ENCODE measurements at regions not wholly inside any gene's neighbourhood (a gene's known extent, or its start where the extent isn't known, plus 50 kb on each side); places are given as distances from the start of the nearest gene placed in this dataset.
"Not testable (repeated sequence)": the region's sequence is repeated elsewhere in the genome, so short reads cannot be mapped to it uniquely, and the experiment has no call there.

GRCh38 chr5:37930350-37930749 is 90.5 kb upstream of the GDNF start:
- no peaks in the 10 kb centered on the region for H3K4me1 ChIP-seq (ENCODE audit: control insufficient read depth in 5 of 5, insufficient read depth in 5 of 5, low read length in 5 of 5)
- H3K9ac ChIP-seq (ENCODE audit: insufficient read depth in 1 of 2, low read length in 2 of 2), result no peak overlapping the region
- 93 to 95% methylated on average over 2 of the region's 2 CpGs for WGBS, 2 donors

GRCh38 chr5:37929791-37930190 is 90.0 kb upstream of the GDNF start:
- no peaks in the 10 kb centered on the region for H3K4me1 ChIP-seq (ENCODE audit: control insufficient read depth in 5 of 5, insufficient read depth in 5 of 5, low read length in 5 of 5)
- peaks cover 0 to 5% (median 0%) of the 10 kb centered on the region in 4 donors for H3K9me3 ChIP-seq (ENCODE audit: control insufficient read depth in 4 of 4, insufficient read depth in 3 of 4, low read length in 3 of 4)
- ATAC-seq (ENCODE audit: insufficient read depth, low FRiP score) (no peak), DNase-seq (no peak)
- no peaks in the 10 kb centered on the region for H3K36me3 ChIP-seq (ENCODE audit: control insufficient read depth in 4 of 4, insufficient read depth in 4 of 4, low read length in 4 of 4)
- no peak overlapping the region for H3K27ac ChIP-seq (ENCODE audit: low read depth in 1 of 2, low read length in 1 of 2)
- 79 to 89% methylated on average over 6 of the region's 6 CpGs for WGBS, 2 donors
- H3K27me3 ChIP-seq (ENCODE audit: control insufficient read depth in 3 of 3, insufficient read depth in 3 of 3, low read length in 2 of 3), result peaks cover 0 to 3% (median 0%) of the 10 kb centered on the region in 3 donors
- TF ChIP-seq CTCF (IDR thresholded peaks at IDR 0.05; ENCODE audit: control extremely low read depth, extremely low read depth), result no peak
- H3K4me3 ChIP-seq, result no peak overlapping the region
- no peak overlapping the region for H3K9ac ChIP-seq (ENCODE audit: insufficient read depth in 1 of 2, low read length in 2 of 2)

More at GRCh38 chr5:37930350-37930749, 90.5 kb upstream of the GDNF start:
- ATAC-seq (ENCODE audit: insufficient read depth, low FRiP score) (no peak), DNase-seq (no peak)
- H3K4me3 ChIP-seq, result no peak overlapping the region
- H3K27me3 ChIP-seq (ENCODE audit: control insufficient read depth in 3 of 3, insufficient read depth in 3 of 3, low read length in 2 of 3), result peaks cover 0 to 3% (median 0%) of the 10 kb centered on the region in 3 donors
- no peaks in the 10 kb centered on the region for H3K36me3 ChIP-seq (ENCODE audit: control insufficient read depth in 4 of 4, insufficient read depth in 4 of 4, low read length in 4 of 4)
- H3K27ac ChIP-seq (ENCODE audit: low read depth in 1 of 2, low read length in 1 of 2), result no peak overlapping the region
- peaks cover 0 to 5% (median 0%) of the 10 kb centered on the region in 4 donors for H3K9me3 ChIP-seq (ENCODE audit: control insufficient read depth in 4 of 4, insufficient read depth in 3 of 4, low read length in 3 of 4)
- no peak for TF ChIP-seq CTCF (IDR thresholded peaks at IDR 0.05; ENCODE audit: control extremely low read depth, extremely low read depth)

GRCh38 chr5:37927753-37928152 is 87.9 kb upstream of the GDNF start:
- H3K9ac ChIP-seq (ENCODE audit: insufficient read depth in 1 of 2, low read length in 2 of 2); DNase-seq; H3K4me1 ChIP-seq (ENCODE audit: control insufficient read depth in 5 of 5, insufficient read depth in 5 of 5, low read length in 5 of 5); H3K27me3 ChIP-seq (ENCODE audit: control insufficient read depth in 3 of 3, insufficient read depth in 3 of 3, low read length in 2 of 3); H3K27ac ChIP-seq (ENCODE audit: low read depth in 1 of 2, low read length in 1 of 2); H3K4me3 ChIP-seq; H3K9me3 ChIP-seq (ENCODE audit: control insufficient read depth in 4 of 4, insufficient read depth in 3 of 4, low read length in 3 of 4); H3K36me3 ChIP-seq (ENCODE audit: control insufficient read depth in 4 of 4, insufficient read depth in 4 of 4, low read length in 4 of 4); ATAC-seq (ENCODE audit: insufficient read depth, low FRiP score): not testable (repeated sequence)
- 51 to 68% methylated on average over 2 of the region's 4 CpGs for WGBS, 2 donors

- ATAC-seq (ENCODE audit: insufficient read depth, low FRiP score) (no peak), DNase-seq (no peak)
- H3K27me3 ChIP-seq (ENCODE audit: control insufficient read depth in 3 of 3, insufficient read depth in 3 of 3, low read length in 2 of 3), result peaks cover 0 to 3% (median 0%) of the 10 kb centered on the region in 3 donors
- H3K9me3 ChIP-seq (ENCODE audit: control insufficient read depth in 4 of 4, insufficient read depth in 3 of 4, low read length in 3 of 4), result peaks cover 0 to 5% (median 0%) of the 10 kb centered on the region in 4 donors
- no peaks in the 10 kb centered on the region for H3K36me3 ChIP-seq (ENCODE audit: control insufficient read depth in 4 of 4, insufficient read depth in 4 of 4, low read length in 4 of 4)
- no peak overlapping the region for H3K27ac ChIP-seq (ENCODE audit: low read depth in 1 of 2, low read length in 1 of 2)
- no peak overlapping the region for H3K4me3 ChIP-seq
- no peak overlapping the region for H3K9ac ChIP-seq (ENCODE audit: insufficient read depth in 1 of 2, low read length in 2 of 2)
- WGBS, 2 donors, result 87 to 91% methylated on average over 2 of the region's 2 CpGs
- no peak for TF ChIP-seq CTCF (IDR thresholded peaks at IDR 0.05; ENCODE audit: control extremely low read depth, extremely low read depth)
- H3K4me1 ChIP-seq (ENCODE audit: control insufficient read depth in 5 of 5, insufficient read depth in 5 of 5, low read length in 5 of 5), result no peaks in the 10 kb centered on the region
Measured at GRCh38 chr5:37926732-37927131, 86.9 kb upstream of the GDNF start.
